K562 (cell line): ENCODE measurements at regions not wholly inside any gene's neighbourhood (a gene's known extent, or its start where the extent isn't known, plus 50 kb on each side); places are given as distances from the start of the nearest gene placed in this dataset.

Experiments used
- ATAC-seq: fragments of 200-7000 bp; cut with Tn5 transposase; 3 replicates; pipeline ENCODE4 v1.9.1; 2020; ENCODE audit warnings: moderate library complexity
- BruUV-seq: library from RNA; stranded (reverse); fragments of 400-500 nt; replicated peaks from 2 replicates; lab custom pipeline; 2021; lab: Mats Ljungman, UMichigan
- CTCF ChIA-PET: fragments of 300-600 bp; formaldehyde crosslinking; extraction: SDS; loops from one replicate; lab custom pipeline; 2021; ENCODE audit warnings: low intra/inter-chr PET ratio; lab: Yijun Ruan, JAX
- POLR2A ChIA-PET: fragments of 300-600, 350-650 bp; sonication (Branson Sonifier 250); formaldehyde crosslinking; extraction: SDS; loops from one replicate; lab custom pipeline; 2021; ENCODE audit warnings: antibody characterized with exemption, inconsistent platforms; lab: Yijun Ruan, JAX
- DNase-seq, 4 experiments: peaks; one replicate each; pipeline versions ENCODE4 v3.0.0 to v3.0.0-alpha.2; 2011 to 2018; ENCODE audit warnings: low spot score in 3 of 4, mixed read lengths in 3 of 4; ENCODE audit errors: extremely low read depth in 1 of 4
- FAIRE-seq: peaks from 2 replicates; lab custom pipeline; 2011; peaks lifted over from hg19 to GRCh38; lab: Jason Lieb, UNC
- H2AFZ ChIP-seq: 2 replicates; pipeline ENCODE4 v1.6.0; 2011; ENCODE audit warnings: low read depth, low read length, control low read depth, inconsistent platforms
- H3K27ac ChIP-seq: fragments of 200-600 bp; 3 replicates; pipeline ENCODE4 v1.8.0; 2011; ENCODE audit warnings: low read depth, mild to moderate bottlenecking, control low read depth, inconsistent platforms, low read length, moderate library complexity, mixed read lengths; ENCODE audit errors: extremely low read depth
- H3K27me3 ChIP-seq, 2 experiments: fragments of 300-600 bp in 1 of 2; 2 replicates in 1 of 2; 3 replicates in 1 of 2; pipeline versions ENCODE4 v1.6.0 to v1.8.0; 2011; ENCODE audit warnings: inconsistent platforms in 2 of 2, low read length in 2 of 2, mild to moderate bottlenecking in 1 of 2, mixed read lengths in 1 of 2, moderate library complexity in 1 of 2; ENCODE audit not compliant: control insufficient read depth in 2 of 2, insufficient read depth in 2 of 2
- H3K36me3 ChIP-seq: fragments of 300-600 bp; 3 replicates; pipeline ENCODE4 v1.8.0; 2011; ENCODE audit warnings: mild to moderate bottlenecking, low read length, inconsistent platforms; ENCODE audit not compliant: control insufficient read depth, insufficient read depth
- H3K4me1 ChIP-seq, 2 experiments: fragments of 200-600 bp in 1 of 2; replicated peaks in 1 of 2; 2 replicates in 1 of 2; 3 replicates in 1 of 2; pipeline versions ENCODE4 v1.5.1 to v1.8.0; 2011; ENCODE audit warnings: inconsistent platforms in 2 of 2, low read length in 2 of 2, mild to moderate bottlenecking in 1 of 2, mixed read lengths in 1 of 2, moderate library complexity in 1 of 2; ENCODE audit not compliant: control insufficient read depth in 2 of 2, insufficient read depth in 2 of 2
- H3K4me2 ChIP-seq: 2 replicates; pipeline ENCODE4 v1.6.1; 2011; ENCODE audit warnings: low read length, control low read depth, inconsistent platforms, mixed read lengths; ENCODE audit not compliant: insufficient read depth
- H3K4me3 ChIP-seq: fragments of 200-600 bp; sonication (generic), shearing (Covaris generic); 2 replicates; pipeline ENCODE4 v1.5.1; 2016; ENCODE audit warnings: control low read depth, inconsistent platforms
- H3K79me2 ChIP-seq: fragments of 200-600 bp; 3 replicates; pipeline ENCODE4 v1.8.0; 2011; ENCODE audit warnings: low read length, inconsistent platforms; ENCODE audit not compliant: control insufficient read depth, insufficient read depth
- H3K9ac ChIP-seq, 2 experiments: 2 replicates each; pipeline versions ENCODE4 v1.6.0 to v1.6.1; 2011; ENCODE audit warnings: low read depth in 2 of 2, low read length in 2 of 2, control low read depth in 1 of 2, inconsistent platforms in 1 of 2, mild to moderate bottlenecking in 1 of 2, mixed read lengths in 1 of 2; ENCODE audit not compliant: insufficient read depth in 1 of 2
- H3K9me1 ChIP-seq: one replicate; pipeline ENCODE4 v1.6.0; 2011; ENCODE audit warnings: inconsistent platforms, mild to moderate bottlenecking, low read length, moderate library complexity; ENCODE audit not compliant: control insufficient read depth, insufficient read depth
- H3K9me3 ChIP-seq: replicated peaks from 2 replicates; pipeline ENCODE4 v1.5.1; 2011; ENCODE audit warnings: low read depth, low read length, inconsistent platforms; ENCODE audit not compliant: control insufficient read depth, insufficient read depth
- H4K20me1 ChIP-seq: replicated peaks from 2 replicates; pipeline ENCODE4 v1.6.1; 2011; ENCODE audit warnings: low read length, inconsistent platforms, mixed read lengths; ENCODE audit not compliant: control insufficient read depth, insufficient read depth
- EHMT2 ChIP-seq: fragments of 450-650 bp; IDR thresholded peaks from 2 replicates; pipeline ENCODE4 v1.6.1; 2018; ENCODE audit warnings: antibody characterized with exemption
- IRF2 ChIP-seq: sonication (generic); formaldehyde crosslinking; IDR thresholded peaks from 2 replicates; pipeline ENCODE4 v1.8.1; 2022; ENCODE audit warnings: mild to moderate bottlenecking, missing genetic modification reagents
- WGBS: fragments of 100-300 bp; shearing (Covaris generic); methylation state at CpG from one replicate; pipeline ENCODE4 v1.1.6; 2016; ENCODE audit warnings: low coverage, mixed read lengths; ENCODE audit not compliant: insufficient coverage; ENCODE audit errors: missing lambda C conversion rate; 5-methylcytosine and 5-hydroxymethylcytosine counted together
- in situ Hi-C: fragments of 300-500 bp; cut with MboI; formaldehyde crosslinking; loops from 4 replicates; pipeline ENCODE4 v1.15.0; 2018; ENCODE audit warnings: inconsistent platforms, mixed read lengths
- intact Hi-C: fragments of 100-400 bp; cut with micrococcal nuclease; formaldehyde crosslinking; loops from 2 replicates; pipeline ENCODE4 v1.14.2; 2022
- TF ChIP-seq, protein P1 (sequence below): sonication (generic); formaldehyde crosslinking; IDR thresholded peaks from 2 replicates; pipeline ENCODE4 v1.8.0; 2023; ENCODE audit warnings: missing genetic modification reagents, mild to moderate bottlenecking, borderline replicate concordance
- TF ChIP-seq, protein P2 (sequence below), 2 experiments: fragments of 450-650 bp; formaldehyde crosslinking in 1 of 2; IDR thresholded peaks; 2 replicates each; pipeline versions ENCODE4 v1.4.0 to v1.6.1; 2014 to 2020; ENCODE audit warnings: mild to moderate bottlenecking in 2 of 2, borderline replicate concordance in 1 of 2, low read depth in 1 of 2

DNA sequence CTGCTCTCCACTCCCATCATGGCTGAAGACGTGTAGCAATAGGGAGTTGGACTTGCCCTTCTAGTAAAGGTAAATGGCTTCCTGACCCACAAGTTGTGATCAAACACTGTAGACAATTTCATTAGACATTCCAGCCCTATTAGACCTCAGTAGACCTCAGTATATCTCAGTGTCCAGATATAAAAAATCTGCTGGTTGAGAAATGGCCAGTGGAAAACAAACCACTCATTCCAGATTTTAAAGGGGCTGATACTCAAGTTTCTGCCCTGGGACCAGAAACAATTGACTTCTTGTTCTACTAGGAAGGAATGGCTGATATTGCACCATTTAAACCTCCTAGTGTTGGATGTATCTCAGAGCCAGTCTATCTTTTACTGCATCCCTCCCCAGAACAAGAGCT lies 613.2 kb downstream of the PDCD6IP start (continued):
- TF ChIP-seq, protein P1, sequence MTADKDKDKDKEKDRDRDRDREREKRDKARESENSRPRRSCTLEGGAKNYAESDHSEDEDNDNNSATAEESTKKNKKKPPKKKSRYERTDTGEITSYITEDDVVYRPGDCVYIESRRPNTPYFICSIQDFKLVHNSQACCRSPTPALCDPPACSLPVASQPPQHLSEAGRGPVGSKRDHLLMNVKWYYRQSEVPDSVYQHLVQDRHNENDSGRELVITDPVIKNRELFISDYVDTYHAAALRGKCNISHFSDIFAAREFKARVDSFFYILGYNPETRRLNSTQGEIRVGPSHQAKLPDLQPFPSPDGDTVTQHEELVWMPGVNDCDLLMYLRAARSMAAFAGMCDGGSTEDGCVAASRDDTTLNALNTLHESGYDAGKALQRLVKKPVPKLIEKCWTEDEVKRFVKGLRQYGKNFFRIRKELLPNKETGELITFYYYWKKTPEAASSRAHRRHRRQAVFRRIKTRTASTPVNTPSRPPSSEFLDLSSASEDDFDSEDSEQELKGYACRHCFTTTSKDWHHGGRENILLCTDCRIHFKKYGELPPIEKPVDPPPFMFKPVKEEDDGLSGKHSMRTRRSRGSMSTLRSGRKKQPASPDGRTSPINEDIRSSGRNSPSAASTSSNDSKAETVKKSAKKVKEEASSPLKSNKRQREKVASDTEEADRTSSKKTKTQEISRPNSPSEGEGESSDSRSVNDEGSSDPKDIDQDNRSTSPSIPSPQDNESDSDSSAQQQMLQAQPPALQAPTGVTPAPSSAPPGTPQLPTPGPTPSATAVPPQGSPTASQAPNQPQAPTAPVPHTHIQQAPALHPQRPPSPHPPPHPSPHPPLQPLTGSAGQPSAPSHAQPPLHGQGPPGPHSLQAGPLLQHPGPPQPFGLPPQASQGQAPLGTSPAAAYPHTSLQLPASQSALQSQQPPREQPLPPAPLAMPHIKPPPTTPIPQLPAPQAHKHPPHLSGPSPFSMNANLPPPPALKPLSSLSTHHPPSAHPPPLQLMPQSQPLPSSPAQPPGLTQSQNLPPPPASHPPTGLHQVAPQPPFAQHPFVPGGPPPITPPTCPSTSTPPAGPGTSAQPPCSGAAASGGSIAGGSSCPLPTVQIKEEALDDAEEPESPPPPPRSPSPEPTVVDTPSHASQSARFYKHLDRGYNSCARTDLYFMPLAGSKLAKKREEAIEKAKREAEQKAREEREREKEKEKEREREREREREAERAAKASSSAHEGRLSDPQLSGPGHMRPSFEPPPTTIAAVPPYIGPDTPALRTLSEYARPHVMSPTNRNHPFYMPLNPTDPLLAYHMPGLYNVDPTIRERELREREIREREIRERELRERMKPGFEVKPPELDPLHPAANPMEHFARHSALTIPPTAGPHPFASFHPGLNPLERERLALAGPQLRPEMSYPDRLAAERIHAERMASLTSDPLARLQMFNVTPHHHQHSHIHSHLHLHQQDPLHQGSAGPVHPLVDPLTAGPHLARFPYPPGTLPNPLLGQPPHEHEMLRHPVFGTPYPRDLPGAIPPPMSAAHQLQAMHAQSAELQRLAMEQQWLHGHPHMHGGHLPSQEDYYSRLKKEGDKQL (CRISPR knock-in tag) = no peak

DNA sequence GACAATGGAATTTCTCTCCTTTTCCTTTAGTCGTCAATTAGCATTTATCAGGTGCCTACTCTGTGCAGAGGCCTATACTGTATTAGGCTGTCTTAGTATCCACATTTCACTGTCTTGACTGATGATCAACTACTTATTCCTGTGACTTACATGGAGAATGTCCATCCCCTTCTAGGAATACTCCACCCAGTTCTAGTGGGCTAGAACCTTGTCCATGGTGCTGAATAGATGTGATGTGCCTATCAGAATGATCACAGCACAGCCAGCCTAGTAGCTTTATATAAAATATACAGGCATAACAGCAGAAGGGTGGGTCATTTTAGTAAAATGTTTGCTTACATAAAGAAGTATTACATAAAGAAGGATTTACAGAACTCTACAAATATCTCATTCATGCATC lies 621.4 kb downstream of the PDCD6IP start:
- FAIRE-seq = no peak
- 0% methylated on average over 1 of the region's 1 CpG for WGBS
- in situ Hi-C loops = no loop called here

More for the DNA sequence above, 621.4 kb downstream of the PDCD6IP start:
- intact Hi-C loops = no loop called here
- no peaks in the 10 kb centered on the region for H3K36me3 ChIP-seq
- H3K4me2 ChIP-seq = no peak overlapping the region
- no peaks in the 10 kb centered on the region for H3K9me1 ChIP-seq
- no peaks in the 10 kb centered on the region for H3K4me1 ChIP-seq
- H3K79me2 ChIP-seq = no peaks in the 10 kb centered on the region
- ChIA-PET POLR2A (no interaction called here), CTCF (no interaction called here)
- no peak overlapping the region for H2AFZ ChIP-seq
- peak; percentile 74 for TF ChIP-seq EHMT2
- no peak for TF ChIP-seq IRF2
- TF ChIP-seq, protein P2, sequence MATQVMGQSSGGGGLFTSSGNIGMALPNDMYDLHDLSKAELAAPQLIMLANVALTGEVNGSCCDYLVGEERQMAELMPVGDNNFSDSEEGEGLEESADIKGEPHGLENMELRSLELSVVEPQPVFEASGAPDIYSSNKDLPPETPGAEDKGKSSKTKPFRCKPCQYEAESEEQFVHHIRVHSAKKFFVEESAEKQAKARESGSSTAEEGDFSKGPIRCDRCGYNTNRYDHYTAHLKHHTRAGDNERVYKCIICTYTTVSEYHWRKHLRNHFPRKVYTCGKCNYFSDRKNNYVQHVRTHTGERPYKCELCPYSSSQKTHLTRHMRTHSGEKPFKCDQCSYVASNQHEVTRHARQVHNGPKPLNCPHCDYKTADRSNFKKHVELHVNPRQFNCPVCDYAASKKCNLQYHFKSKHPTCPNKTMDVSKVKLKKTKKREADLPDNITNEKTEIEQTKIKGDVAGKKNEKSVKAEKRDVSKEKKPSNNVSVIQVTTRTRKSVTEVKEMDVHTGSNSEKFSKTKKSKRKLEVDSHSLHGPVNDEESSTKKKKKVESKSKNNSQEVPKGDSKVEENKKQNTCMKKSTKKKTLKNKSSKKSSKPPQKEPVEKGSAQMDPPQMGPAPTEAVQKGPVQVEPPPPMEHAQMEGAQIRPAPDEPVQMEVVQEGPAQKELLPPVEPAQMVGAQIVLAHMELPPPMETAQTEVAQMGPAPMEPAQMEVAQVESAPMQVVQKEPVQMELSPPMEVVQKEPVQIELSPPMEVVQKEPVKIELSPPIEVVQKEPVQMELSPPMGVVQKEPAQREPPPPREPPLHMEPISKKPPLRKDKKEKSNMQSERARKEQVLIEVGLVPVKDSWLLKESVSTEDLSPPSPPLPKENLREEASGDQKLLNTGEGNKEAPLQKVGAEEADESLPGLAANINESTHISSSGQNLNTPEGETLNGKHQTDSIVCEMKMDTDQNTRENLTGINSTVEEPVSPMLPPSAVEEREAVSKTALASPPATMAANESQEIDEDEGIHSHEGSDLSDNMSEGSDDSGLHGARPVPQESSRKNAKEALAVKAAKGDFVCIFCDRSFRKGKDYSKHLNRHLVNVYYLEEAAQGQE (IDR thresholded peaks at IDR 0.05; ENCODE audit: borderline replicate concordance) = peak; percentile 86
- TF ChIP-seq, protein P2 (CRISPR knock-in tag; IDR thresholded peaks at IDR 0.05; ENCODE audit: low read depth) = peak; percentile 52; the same call in 1 of the 2 replicates
- DNase-seq (peak in 1 of 4 experiments; percentile 5), ATAC-seq (no peak)
- no peak overlapping the region for H3K9ac ChIP-seq
- H3K4me3 ChIP-seq = no peak overlapping the region
- no peak overlapping the region for H3K27ac ChIP-seq
- 0 out of 2 replicates have a peak, but pooled peaks cover 2% of the 10 kb centered on the region for H3K9me3 ChIP-seq
- no peaks in the 10 kb centered on the region for H4K20me1 ChIP-seq
- no peaks in the 10 kb centered on the region for H3K27me3 ChIP-seq
- no TSS peak for BruUV-seq
